Umbilical cord (tissue), 1 donor: ENCODE measurements at regions not wholly inside any gene's neighbourhood (a gene's known extent, or its start where the extent isn't known, plus 50 kb on each side); places are given as distances from the start of the nearest gene placed in this dataset.

Experiments
- DNase-seq: peaks from one replicate; pipeline ENCODE4 v3.0.0-alpha.2; 2015; ENCODE audit warnings: low spot score

DNA sequence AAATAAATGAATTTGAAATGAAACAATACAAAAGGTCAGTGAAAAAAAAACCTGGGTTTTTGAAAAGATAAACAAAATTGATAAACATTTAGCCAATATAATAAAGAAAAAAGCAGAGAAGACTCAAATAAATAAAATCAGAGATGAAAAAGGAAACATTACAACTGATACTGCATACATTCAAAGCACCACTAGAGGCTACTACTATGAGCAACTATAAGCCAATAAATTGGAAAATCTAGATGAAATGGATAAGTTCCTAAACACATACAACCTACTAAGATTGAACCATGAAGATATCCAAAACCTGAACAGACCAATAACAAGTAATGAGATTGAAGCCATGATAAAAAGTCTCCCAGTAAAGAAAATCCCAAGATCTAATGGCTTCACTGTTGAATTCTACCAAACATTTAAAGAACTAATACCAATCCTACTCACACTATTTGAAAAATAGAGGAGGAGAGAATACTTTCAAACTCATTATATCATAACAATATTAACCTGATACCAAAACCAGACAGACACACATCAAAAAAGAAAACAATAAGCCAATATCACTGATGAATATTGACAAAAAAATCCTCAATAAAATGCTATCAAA lies 80.8 kb upstream of the CERS6 start:
- no peak for DNase-seq

GRCh38 chr2:168378960-168379669 lies 77.0 kb upstream of the CERS6 start:
- DNase-seq = no peak

DNA sequence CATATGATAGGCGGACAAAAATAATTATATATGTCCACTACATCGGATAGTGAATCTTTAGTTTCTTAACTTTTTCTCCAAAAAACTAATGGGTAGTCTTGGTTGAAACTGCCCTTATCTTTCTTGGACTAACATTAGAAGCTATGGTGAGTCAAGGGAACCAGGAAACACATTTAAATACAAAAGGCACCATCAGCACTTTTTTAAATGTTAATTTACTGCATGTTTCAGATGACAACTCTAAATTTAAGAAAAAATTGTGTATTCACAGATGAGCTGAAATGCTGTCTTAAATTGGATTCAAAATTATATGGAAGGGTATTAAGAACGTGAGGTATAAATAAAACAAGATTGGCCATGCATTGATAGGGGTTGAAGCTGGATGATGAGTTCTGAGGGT lies 75.6 kb upstream of the CERS6 start:
- no peak for DNase-seq

DNA sequence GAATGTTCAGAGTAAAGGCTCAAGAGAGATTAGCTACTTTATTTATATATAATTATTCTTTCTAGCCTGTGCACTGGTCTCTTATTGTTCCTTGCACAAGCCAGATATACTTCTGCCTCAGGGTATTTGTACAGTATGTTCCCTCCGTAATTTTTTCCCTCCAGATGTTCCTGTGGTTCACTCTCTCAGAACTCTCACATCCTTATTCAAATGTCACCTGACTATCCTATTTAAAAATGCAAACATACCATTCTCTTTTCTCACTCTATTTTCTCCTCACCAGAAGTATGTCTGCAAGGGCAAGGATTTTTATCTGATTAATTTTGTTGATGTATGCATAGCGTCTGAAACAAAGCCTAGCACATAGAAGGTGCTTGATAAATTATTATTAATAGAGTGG lies 64.0 kb upstream of the CERS6 start:
- DNase-seq = no peak

DNA sequence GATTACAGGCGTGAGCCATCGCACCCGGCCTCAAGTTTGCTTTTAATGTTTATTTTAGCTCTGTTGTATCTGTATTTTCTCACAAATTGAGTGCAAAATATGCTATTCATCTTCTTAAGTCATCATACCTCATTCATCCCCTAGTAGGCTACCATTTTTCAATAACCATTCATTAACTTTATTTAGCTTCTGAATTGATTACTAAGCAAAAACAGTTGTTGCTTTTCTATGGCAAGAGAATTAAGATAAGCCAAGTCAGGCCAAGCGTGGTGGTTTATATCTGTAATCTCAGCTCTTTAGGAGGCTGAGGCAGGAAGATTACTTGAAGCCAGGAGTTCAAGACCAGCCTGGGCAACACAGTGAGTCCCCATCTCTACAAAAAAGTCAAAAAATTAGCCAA lies 63.3 kb upstream of the CERS6 start:
- DNase-seq = no peak

GRCh38 chr2:168394262-168394661 lies 61.8 kb upstream of the CERS6 start:
- no peak for DNase-seq

GRCh38 chr2:168396131-168396530 lies 59.9 kb upstream of the CERS6 start:
- no peak for DNase-seq

DNA sequence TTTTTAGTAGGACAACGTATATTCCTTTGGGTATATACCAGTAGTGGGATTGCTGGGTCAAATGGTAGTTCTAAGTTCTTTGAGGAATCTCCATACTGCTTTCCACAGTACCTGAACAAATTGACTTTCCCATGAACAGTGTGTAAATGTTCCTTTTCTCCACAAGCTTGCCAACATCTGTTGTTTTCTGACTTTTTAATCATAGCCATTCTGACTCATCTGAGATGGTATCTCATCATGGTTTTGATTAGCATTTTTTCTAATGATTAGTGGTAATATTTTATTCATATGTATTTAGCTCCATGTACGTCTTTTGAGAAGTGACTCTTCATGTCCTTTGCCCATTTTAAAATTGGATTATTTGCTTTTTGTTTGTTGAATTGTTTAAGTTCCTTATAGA lies 58.4 kb upstream of the CERS6 start:
- no peak for DNase-seq

- no peak for DNase-seq
These were observed 55.0 kb upstream of the CERS6 start for GRCh38 chr2:168401048-168401556.

- no peak for DNase-seq
These were observed 54.3 kb upstream of the CERS6 start for GRCh38 chr2:168401771-168402170.

GRCh38 chr2:168402531-168402930 lies 53.5 kb upstream of the CERS6 start:
- DNase-seq = no peak

DNA sequence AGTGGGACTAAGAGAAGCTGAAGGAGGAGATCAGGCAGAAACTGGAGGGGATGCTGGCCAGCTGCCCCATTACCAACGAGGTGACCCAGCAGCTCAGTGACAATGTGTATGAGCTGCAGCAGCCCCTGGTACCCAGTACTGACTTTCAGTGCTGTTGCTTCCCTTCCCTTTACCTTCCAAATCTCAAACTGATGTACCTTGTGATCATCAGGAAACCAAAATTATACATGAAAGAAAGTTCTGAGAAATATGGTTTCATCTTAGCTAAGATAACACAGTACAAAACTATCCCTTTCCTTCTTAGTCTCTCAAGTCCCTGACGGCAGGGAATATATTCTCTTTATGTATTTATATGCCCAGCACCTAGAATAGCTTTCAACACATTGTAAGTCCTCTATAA lies 52.3 kb upstream of the CERS6 start:
- no peak for DNase-seq

DNA sequence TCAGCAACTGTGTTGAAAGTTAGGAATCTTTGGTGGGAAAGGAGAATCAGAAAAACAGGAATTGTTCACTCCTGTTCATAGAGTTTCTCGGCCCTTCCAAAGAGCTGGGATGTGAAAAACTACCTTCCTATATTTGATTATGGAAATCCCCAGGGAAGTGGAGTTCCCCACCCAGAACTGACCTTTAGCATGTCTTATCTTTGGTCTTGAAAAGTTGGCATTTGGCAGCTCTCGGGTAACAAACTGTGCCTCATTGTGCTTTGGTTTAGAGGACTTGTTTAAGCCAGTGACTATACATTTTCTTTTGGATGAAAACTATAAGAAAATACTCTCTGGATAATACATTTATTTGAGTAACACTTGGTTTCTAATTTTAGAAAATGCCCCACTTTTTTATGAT lies 51.3 kb upstream of the CERS6 start:
- no peak for DNase-seq
